Suprapubic skin (tissue), 3 donors: ENCODE measurements at regions not wholly inside any gene's neighbourhood (a gene's known extent, or its start where the extent isn't known, plus 50 kb on each side); places are given as distances from the start of the nearest gene placed in this dataset.

ENCODE experiments used
- CTCF ChIP-seq, 2 donors: fragments of 200-600 bp in 1 of 2; fragments of 450-650 bp in 1 of 2; sonication (generic) in 1 of 2; IDR thresholded peaks; one replicate each; pipeline ENCODE4 v1.5.1; 2016 to 2019; ENCODE audit warnings: antibody characterized with exemption in 2 of 2, mild to moderate bottlenecking in 1 of 2, moderate library complexity in 1 of 2
- EP300 ChIP-seq: sonication (generic); formaldehyde crosslinking; IDR thresholded peaks from one replicate; pipeline ENCODE4 v1.6.1; 2017; ENCODE audit warnings: antibody characterized with exemption

GRCh38 chr2:41928526-41928925 lies 119.3 kb upstream of the PKDCC start:
- TF ChIP-seq CTCF (IDR thresholded peaks at IDR 0.05) = no peak
- TF ChIP-seq EP300 = no peak
